Prostate gland (tissue), 2 donors: ENCODE measurements at regions not wholly inside any gene's neighbourhood (a gene's known extent, or its start where the extent isn't known, plus 50 kb on each side); places are given as distances from the start of the nearest gene placed in this dataset.

Experiments
- CTCF ChIP-seq, 4 experiments: fragments of 200-600 bp in 2 of 4; fragments of 450-650 bp in 2 of 4; sonication (generic) in 2 of 4; IDR thresholded peaks; 1 replicate in 3 of 4; 2 replicates in 1 of 4; pipeline ENCODE4 v1.5.1; 2016 to 2019; ENCODE audit warnings: antibody characterized with exemption in 4 of 4, mild to moderate bottlenecking in 2 of 4, moderate library complexity in 2 of 4
- POLR2AphosphoS5 ChIP-seq: sonication (generic); formaldehyde crosslinking; IDR thresholded peaks from one replicate; pipeline ENCODE4 v1.6.1; 2017; ENCODE audit warnings: antibody characterized with exemption

- no peak for TF ChIP-seq CTCF (IDR thresholded peaks at IDR 0.05)
- no peak for TF ChIP-seq POLR2AphosphoS5
Measured at GRCh38 chr13:76036176-76036575, 400.0 kb downstream of the LMO7 start.
